ENCODE measurements at regions not wholly inside any gene's neighbourhood (a gene's known extent, or its start where the extent isn't known, plus 50 kb on each side); places are given as distances from the start of the nearest gene placed in this dataset.

DNA sequence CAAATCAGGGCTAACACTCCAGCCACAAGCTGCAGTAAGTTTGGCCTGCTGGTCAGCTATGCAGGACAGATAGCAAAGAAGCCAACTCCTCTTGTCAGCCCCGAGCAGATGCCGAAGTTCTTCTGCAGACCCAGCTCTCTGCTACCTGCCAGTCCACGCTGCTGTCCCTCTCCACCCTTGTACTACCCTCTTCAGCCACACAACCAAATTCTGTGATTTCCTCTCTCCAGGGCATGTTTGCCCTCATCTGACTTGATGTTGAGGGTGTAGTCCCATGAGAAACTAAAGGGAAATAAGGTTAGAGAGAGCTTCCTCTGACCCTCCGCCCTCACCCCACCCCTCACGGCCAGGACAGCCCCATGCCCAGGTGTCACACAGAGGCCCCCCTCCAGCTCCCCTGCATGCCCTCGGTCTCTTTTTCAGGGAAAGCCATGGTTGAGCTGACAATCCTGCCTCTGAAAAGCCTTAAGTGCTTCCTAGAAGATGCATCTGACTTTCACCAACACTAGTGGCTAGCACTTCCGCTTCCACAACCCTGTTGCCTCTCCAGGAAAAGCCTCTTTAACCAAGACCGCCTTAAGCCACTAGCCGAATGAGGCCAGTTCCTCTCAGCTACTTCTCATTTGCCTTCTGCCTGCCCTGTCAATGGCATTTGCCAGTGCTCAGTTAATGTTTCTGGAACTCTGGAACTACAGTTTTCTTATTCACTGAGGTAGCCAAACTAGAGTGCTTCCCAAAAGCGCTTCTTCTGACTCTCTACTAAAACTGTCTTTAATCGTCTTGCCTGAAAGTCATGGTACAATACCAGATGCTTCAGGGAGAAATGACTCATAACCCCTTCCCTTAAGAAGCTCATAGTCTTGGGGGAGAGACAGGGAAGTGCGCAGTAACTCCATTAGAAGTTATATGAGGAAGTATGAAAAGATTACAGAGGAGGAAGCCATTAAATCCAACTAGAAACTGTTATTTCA, 300.4 kb upstream of the STT3B start:
- no peak for DNase-seq (ENCODE audit: low read depth)
- H3K4me3 ChIP-seq (ENCODE audit: low read depth, low read length) = no peak overlapping the region
- TF ChIP-seq, protein P1, sequence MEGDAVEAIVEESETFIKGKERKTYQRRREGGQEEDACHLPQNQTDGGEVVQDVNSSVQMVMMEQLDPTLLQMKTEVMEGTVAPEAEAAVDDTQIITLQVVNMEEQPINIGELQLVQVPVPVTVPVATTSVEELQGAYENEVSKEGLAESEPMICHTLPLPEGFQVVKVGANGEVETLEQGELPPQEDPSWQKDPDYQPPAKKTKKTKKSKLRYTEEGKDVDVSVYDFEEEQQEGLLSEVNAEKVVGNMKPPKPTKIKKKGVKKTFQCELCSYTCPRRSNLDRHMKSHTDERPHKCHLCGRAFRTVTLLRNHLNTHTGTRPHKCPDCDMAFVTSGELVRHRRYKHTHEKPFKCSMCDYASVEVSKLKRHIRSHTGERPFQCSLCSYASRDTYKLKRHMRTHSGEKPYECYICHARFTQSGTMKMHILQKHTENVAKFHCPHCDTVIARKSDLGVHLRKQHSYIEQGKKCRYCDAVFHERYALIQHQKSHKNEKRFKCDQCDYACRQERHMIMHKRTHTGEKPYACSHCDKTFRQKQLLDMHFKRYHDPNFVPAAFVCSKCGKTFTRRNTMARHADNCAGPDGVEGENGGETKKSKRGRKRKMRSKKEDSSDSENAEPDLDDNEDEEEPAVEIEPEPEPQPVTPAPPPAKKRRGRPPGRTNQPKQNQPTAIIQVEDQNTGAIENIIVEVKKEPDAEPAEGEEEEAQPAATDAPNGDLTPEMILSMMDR (IDR thresholded peaks at IDR 0.05; ENCODE audit: insufficient read depth, low read depth, low read length) = no peak

DNA sequence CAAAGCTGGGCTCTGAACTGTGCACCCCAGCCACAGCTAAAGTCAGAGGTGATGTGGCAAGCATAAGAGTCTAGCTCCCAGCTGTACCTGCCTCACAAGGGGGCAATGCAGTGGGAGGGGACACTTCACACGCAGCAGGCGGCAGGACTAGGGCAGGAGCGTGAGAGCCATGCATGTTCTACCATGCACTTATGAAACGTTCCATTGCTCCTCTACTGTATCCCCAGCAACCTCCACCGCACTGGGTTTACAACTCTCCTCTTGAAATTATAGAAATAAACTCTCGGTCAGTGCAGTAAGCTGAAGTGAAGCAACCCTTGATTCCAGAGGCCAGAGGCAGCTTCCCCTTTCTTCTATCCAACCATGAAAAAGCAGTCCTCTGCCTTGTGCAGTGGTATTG, 298.6 kb upstream of the STT3B start:
- no peak overlapping the region for H3K4me3 ChIP-seq (ENCODE audit: low read depth, low read length)
- TF ChIP-seq, protein P1 (IDR thresholded peaks at IDR 0.05; ENCODE audit: insufficient read depth, low read depth, low read length) = no peak
- DNase-seq (ENCODE audit: low read depth) = no peak

DNA sequence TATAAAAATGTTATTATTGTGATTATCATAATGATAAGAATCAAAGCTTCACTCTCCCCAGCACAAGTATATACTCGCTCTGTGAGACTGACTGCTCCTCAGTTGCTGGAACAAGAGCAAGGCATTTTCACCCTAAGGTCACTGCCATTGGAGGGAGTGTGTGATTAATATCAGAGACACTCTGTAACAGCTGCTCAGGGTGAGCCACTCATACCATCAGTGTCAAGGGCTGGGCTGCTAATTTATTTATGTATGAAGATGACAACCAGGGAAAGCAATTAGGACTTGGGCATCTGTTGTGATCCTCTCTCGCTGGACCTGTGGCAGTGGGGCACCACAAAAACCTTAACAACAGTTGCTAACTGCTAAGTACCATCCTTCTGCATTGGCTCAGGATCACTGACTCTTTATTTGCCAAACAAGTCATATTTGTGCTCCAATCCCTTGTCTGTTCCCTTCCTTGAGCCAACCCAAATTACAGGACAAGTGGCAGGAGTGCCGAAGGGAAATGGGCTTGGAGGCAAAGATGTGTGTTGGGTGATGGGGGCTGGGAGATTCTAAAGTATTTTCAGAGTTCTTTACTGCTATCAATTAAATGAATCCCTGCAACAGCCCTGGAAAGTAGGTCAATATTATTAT, 297.5 kb upstream of the STT3B start:
- TF ChIP-seq, protein P1 (IDR thresholded peaks at IDR 0.05; ENCODE audit: insufficient read depth, low read depth, low read length) = no peak
- H3K4me3 ChIP-seq (ENCODE audit: low read depth, low read length) = no peak overlapping the region
- DNase-seq (ENCODE audit: low read depth) = no peak

DNA sequence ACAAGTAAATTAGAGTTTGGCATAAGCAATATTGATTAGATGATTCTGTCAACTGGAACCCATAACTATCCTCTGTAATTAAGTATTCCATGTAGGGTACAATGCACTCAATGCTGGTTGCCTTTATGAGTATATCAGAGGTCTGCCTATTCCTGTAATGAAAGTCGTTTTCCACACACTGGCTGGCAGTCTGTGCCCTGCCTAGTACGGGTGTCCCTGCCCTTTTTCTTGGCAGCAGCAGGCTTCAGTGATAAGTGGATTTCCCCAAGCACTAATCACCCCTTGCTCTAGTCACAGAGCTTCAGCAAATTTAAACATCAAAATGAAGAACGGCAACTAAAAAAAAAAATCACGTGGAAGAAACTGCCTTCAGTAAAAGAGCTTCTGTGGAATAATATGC, 294.8 kb upstream of the STT3B start:
- TF ChIP-seq, protein P1 (IDR thresholded peaks at IDR 0.05; ENCODE audit: insufficient read depth, low read depth, low read length) = no peak
- no peak for DNase-seq (ENCODE audit: low read depth)
- H3K4me3 ChIP-seq (ENCODE audit: low read depth, low read length) = no peak overlapping the region

DNA sequence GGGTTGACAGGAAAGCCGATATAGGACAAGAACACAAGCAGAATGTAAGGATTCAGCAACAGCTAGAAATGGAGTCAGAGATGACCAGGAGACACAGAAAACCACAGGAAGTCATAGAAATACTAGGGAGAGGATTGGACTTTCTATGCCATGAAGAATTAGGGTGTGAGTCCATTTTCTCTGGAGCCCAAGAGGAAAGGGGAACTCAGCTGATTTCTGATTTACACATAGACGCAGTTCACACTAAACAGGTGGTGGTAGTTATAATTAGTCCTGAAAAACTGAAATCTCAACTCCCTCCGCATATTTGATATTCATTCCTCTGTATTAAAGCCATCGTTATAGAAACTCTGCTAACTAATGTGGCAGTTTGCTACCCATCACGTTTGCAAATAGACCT, 292.7 kb upstream of the STT3B start:
- TF ChIP-seq, protein P1 (IDR thresholded peaks at IDR 0.05; ENCODE audit: insufficient read depth, low read depth, low read length) = no peak

DNA sequence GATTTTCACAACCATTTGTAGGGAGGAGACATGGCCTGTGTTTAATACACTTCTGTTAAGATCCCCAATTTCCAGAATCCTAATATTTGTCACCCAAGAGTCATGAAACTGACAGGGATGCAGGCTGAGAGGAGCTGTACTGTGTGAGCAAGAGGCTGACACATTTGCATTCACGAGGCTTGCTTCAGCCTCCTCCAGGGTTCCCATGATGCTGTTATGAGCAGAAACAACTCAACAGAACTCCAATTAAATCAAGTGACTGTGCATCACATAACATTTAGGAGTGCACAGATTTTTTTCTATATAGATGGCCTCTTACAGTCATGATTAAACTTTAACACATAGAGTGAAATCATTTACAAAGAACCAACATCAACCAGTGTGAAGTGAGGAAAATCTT, 292.3 kb upstream of the STT3B start:
- no peak overlapping the region for H3K4me3 ChIP-seq (ENCODE audit: low read depth, low read length)
- TF ChIP-seq, protein P1 (IDR thresholded peaks at IDR 0.05; ENCODE audit: insufficient read depth, low read depth, low read length) = no peak
- DNase-seq (ENCODE audit: low read depth) = no peak

More for the DNA sequence above, 292.7 kb upstream of the STT3B start:
- DNase-seq (ENCODE audit: low read depth) = no peak
- H3K4me3 ChIP-seq (ENCODE audit: low read depth, low read length) = no peak overlapping the region
